NCI-H510A treated with DMSO at 0.1 percent for 48 hours (cell line): ENCODE measurements at regions not wholly inside any gene's neighbourhood (a gene's known extent, or its start where the extent isn't known, plus 50 kb on each side); places are given as distances from the start of the nearest gene placed in this dataset.

ENCODE experiments used
- DNase-seq: peaks from one replicate; lab custom pipeline; 2025; lab: John Stamatoyannopoulos, UW

DNA sequence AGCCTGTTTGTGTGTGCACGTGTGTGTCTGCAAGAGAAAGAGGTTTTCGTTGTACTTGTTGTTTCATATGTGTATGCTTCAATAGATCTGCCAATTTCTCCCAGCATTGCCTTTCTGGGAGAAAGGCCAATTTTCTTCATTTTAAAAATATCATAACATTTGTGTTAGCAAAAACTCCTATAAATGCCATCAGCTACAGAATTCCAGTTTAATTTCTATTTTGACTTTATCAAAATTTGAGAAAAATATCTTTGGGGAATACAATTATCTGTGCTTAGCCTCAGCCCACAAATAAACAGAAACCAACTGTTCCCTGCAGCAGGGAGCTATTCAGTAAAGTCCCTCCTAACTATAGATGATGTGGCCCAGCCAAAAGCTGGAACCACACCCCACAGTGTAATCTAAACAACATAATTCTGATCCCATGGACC lies 68.3 kb upstream of the MGMT start:
- no peak for DNase-seq

DNA sequence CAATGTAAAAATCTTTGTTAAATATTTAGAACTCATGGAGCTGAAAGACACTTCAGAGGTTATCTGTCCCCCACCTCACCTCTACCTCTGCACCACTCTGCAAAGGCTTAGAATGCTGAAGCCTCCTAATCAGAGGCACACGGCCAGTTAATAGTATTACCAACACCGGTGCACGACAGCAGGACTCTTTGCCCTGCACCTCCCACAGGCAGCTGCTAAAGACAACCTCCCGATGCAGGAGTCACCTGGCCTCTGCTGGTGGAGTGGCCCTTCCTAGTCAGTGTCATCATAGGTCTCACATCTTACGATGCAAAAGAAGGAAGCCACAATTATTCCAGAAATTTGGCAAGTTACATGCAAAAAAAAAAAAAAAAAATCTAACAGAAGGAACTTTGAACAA lies 66.6 kb upstream of the MGMT start:
- DNase-seq, result no peak

DNA sequence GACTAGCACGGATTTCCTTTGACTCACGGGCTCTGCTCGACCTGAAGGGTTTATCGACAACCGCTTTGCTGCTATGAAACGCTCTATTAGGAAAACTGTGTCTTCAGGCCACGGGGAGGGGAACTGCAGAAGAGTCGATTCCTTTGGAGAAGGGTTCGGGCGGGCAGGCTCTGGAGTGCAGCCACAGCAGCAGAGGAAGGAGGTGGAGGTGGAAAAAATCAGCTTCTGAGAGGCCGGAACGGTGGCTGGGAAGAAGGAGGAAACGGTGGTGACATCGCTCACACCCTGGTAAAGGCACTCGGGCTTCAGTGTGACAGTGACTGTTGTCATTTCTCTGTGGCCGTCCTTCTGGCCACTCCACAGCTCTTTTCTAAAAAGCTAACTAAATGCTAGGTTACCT lies 64.6 kb upstream of the MGMT start:
- DNase-seq, result no peak

- DNase-seq, result no peak
These were observed 63.0 kb upstream of the MGMT start for GRCh38 chr10:129404091-129404490.

DNA sequence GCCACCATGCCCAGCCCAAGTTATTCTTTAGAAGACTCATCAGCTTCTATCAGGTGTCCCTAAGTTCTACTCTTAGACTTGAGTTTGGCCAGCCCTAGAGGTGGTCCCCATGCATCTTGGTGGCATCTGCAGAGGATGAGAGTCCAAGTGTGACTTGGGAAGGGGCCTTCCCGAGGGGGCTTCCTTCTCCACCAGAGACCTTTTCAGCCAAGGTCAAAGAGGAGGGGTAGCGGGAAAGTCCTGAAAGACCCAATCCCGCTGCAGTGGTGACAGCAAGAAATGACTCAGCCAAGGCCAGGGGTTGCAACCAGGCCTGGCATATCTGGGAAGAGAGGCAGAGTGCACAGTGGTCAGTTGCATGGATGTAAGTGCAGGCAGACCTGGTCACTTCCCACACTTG lies 61.7 kb upstream of the MGMT start:
- no peak for DNase-seq

DNA sequence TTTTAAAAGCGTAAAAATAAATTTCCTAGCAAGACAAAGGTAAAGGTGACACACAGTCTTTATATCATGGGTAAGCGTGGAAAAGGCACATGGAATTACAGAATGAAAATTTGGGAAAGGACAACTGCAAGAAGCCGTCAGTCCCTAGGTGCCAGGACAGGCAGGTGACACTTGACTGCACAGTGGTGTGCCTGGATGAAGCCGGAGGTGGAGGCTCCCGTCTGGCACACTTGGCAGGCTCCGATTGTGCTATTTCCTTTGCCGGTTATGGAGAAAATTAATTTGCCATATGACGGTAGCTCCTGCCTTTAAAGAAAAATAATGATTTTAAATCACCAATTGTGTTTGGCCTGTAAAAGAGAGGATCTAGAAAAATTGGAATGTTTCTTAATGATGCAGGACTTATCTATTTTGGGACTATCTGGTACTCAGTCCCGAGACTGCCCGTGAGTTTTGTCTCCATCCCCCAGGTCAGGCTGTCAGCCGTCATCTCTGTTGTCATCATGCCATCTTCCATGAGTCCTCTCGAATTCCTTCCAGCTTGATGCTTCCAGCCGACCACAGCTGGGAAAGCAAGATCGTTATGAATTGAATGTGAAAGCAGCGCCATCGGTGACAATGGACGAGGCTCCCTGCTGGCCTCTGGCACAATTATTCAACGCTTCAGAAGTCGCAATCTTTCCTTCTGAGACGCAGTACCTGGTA lies 56.2 kb upstream of the MGMT start:
- DNase-seq, result no peak

GRCh38 chr10:129411393-129411705 lies 55.7 kb upstream of the MGMT start:
- no peak for DNase-seq

GRCh38 chr10:129411772-129412171 lies 55.3 kb upstream of the MGMT start:
- no peak for DNase-seq

GRCh38 chr10:129413024-129413423 lies 54.0 kb upstream of the MGMT start:
- DNase-seq, result no peak

- DNase-seq, result no peak
These were observed 51.6 kb upstream of the MGMT start for GRCh38 chr10:129415215-129416140.

DNA sequence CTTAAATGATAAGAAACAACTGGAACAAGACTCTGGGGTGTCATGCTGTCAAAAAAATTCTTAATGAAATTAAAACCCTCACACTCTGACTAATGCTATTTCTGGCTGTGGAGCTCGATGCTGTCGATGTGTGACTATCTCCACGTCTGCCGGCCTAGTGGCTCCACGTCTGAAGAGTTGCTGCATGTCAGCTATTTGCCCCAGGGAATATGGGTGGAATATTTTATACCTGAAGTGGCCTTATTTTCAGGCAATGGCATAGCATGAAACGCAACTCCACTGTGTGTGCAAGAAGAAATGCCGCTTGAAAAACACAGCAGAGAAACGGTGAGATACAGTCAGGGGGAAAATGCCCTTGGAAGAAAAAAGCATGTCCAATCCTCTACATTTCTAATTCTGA lies 50.9 kb upstream of the MGMT start:
- DNase-seq, result no peak

DNA sequence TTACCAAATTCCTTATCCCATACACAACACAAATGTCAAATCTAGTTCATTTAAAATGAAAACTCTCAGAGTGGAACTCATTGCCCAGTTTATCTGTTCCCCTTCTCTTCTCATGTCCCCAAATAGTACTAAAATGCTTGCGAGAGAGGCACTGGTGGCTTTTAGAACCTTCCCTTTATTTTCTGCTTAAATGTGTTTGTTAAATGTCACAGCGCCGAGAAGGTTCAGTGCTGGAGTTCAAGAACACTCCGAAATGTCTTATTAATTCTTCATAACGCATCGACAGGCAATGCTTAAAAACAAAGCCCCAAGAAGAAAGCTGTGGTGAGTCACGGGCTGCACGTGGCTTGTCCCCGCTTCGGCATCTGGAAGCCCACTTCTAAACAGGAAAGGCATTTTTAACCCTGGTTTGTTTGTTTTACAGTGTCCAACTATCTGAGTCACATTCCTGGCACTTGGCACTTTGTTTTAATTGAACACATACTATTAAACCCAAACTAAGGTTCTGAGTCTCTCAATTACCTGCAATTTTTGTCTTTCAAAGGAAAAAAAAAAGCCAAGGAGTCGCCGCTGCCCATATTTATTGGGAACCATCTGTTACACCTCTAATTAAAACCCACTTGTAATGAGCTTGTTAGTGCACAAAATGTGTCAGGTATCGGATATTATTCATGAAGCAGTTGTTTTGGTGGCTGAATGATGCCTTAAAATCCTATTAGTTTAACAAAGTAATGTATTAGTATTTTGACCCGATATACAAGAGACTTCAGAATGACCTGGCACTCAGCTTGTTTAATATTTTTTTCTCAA lies 49.9 kb upstream of the MGMT start:
- no peak for DNase-seq
